Endodermal cell (in vitro differentiated cells): ENCODE measurements at regions not wholly inside any gene's neighbourhood (a gene's known extent, or its start where the extent isn't known, plus 50 kb on each side); places are given as distances from the start of the nearest gene placed in this dataset.

Source experiments
- DNase-seq: peaks from one replicate; pipeline ENCODE4 v3.0.0-alpha.2; 2017
- H3K27ac ChIP-seq: 2 replicates; pipeline ENCODE4 v1.5.1; 2013; ENCODE audit warnings: mild to moderate bottlenecking, low read depth, low read length, moderate library complexity
- H3K27me3 ChIP-seq: 2 replicates; pipeline ENCODE4 v1.6.1; 2013; ENCODE audit warnings: mild to moderate bottlenecking, low read length, moderate library complexity; ENCODE audit not compliant: insufficient read depth, control insufficient read depth, poor library complexity, severe bottlenecking
- H3K36me3 ChIP-seq: 2 replicates; pipeline ENCODE4 v1.7.0; 2013; ENCODE audit warnings: mild to moderate bottlenecking, low read length, moderate library complexity; ENCODE audit not compliant: control insufficient read depth, insufficient read depth
- H3K4me1 ChIP-seq: one replicate; pipeline ENCODE4 v1.7.0; 2013; ENCODE audit warnings: low read length; ENCODE audit not compliant: control insufficient read depth, insufficient read depth
- H3K4me3 ChIP-seq: 2 replicates; pipeline ENCODE4 v1.5.1; 2013; ENCODE audit warnings: mild to moderate bottlenecking, low read length, moderate library complexity
- H3K9ac ChIP-seq: 2 replicates; pipeline ENCODE4 v1.6.1; 2013; ENCODE audit warnings: mild to moderate bottlenecking, low read length, moderate library complexity; ENCODE audit not compliant: poor library complexity, severe bottlenecking; ENCODE audit errors: extremely low read depth
- H3K9me3 ChIP-seq: 2 replicates; pipeline ENCODE4 v1.6.1; 2013; ENCODE audit warnings: mild to moderate bottlenecking, low read length, moderate library complexity; ENCODE audit not compliant: control insufficient read depth
- H3K27ac Mint-ChIP-seq: 2 replicates; pipeline ENCODE4 v1.8.0; 2020; ENCODE audit warnings: mixed read lengths
- H3K27me3 Mint-ChIP-seq: 2 replicates; pipeline ENCODE4 v1.8.0; 2021; ENCODE audit warnings: mild to moderate bottlenecking, mixed read lengths; ENCODE audit not compliant: insufficient read depth
- H3K36me3 Mint-ChIP-seq: 2 replicates; pipeline ENCODE4 v1.8.0; 2020; ENCODE audit warnings: low read depth, mixed read lengths
- H3K4me1 Mint-ChIP-seq: 2 replicates; pipeline ENCODE4 v1.8.0; 2020; ENCODE audit warnings: mixed read lengths
- H3K4me3 Mint-ChIP-seq: 2 replicates; pipeline ENCODE4 v1.8.0; 2020; ENCODE audit warnings: mild to moderate bottlenecking, moderate library complexity, mixed read lengths
- H3K9me3 Mint-ChIP-seq: 2 replicates; pipeline ENCODE4 v1.8.0; 2020; ENCODE audit warnings: mild to moderate bottlenecking, mixed read lengths
- CTCF ChIP-seq: fragments of 200-600 bp; sonication (generic); conservative IDR thresholded peaks from 2 replicates; pipeline ENCODE4 v1.5.0; 2021; ENCODE audit warnings: antibody characterized with exemption, mild to moderate bottlenecking
- WGBS, 2 experiments: methylation state at CpG; one replicate each; pipeline versions ENCODE4 v1.1.5 to v1.1.7; 2013; ENCODE audit warnings: missing lambda C conversion rate in 2 of 2, mixed read lengths in 1 of 2; ENCODE audit not compliant: insufficient coverage in 1 of 2, insufficient read length in 1 of 2; 5-methylcytosine and 5-hydroxymethylcytosine counted together

- H3K4me1 Mint-ChIP-seq = peaks cover 6% of the 10 kb centered on the region
- H3K36me3 ChIP-seq = no peaks in the 10 kb centered on the region
- H3K27ac Mint-ChIP-seq = no peak overlapping the region
- H3K4me1 ChIP-seq = no peaks in the 10 kb centered on the region
- H3K9ac ChIP-seq = no peak overlapping the region
- peaks cover 17% of the 10 kb centered on the region for H3K9me3 ChIP-seq
- no peaks in the 10 kb centered on the region for H3K36me3 Mint-ChIP-seq
- H3K4me3 ChIP-seq = no peak overlapping the region
- H3K27me3 Mint-ChIP-seq = no peaks in the 10 kb centered on the region
- no peak overlapping the region for H3K27ac ChIP-seq
- TF ChIP-seq CTCF = no peak
- WGBS, 2 experiments = no CpG with 5 or more reads among the region's 1 CpG
- H3K4me3 Mint-ChIP-seq = no peak overlapping the region
- H3K27me3 ChIP-seq = no peaks in the 10 kb centered on the region
- H3K9me3 Mint-ChIP-seq = peaks cover 2% of the 10 kb centered on the region
- no peak for DNase-seq
Measured at GRCh38 chr3:78256123-78256522, 1216.2 kb downstream of the ROBO2 start.

- H3K27me3 Mint-ChIP-seq = no peaks in the 10 kb centered on the region
- H3K9me3 Mint-ChIP-seq = no peaks in the 10 kb centered on the region
- H3K4me3 Mint-ChIP-seq = no peak overlapping the region
- H3K9ac ChIP-seq = no peak overlapping the region
- DNase-seq = no peak
- no peaks in the 10 kb centered on the region for H3K36me3 ChIP-seq
- no peak overlapping the region for H3K27ac Mint-ChIP-seq
- H3K27ac ChIP-seq = no peak overlapping the region
- no peaks in the 10 kb centered on the region for H3K4me1 ChIP-seq
- no peaks in the 10 kb centered on the region for H3K36me3 Mint-ChIP-seq
- peaks cover 4% of the 10 kb centered on the region for H3K4me1 Mint-ChIP-seq
- H3K9me3 ChIP-seq = peaks cover 3% of the 10 kb centered on the region
- H3K4me3 ChIP-seq = no peak overlapping the region
- no peak for TF ChIP-seq CTCF
- 91 to 94% methylated on average over 3 of the region's 3 CpGs for WGBS, 2 experiments
- H3K27me3 ChIP-seq = no peaks in the 10 kb centered on the region
Measured at GRCh38 chr3:78257951-78258530, 1218.1 kb downstream of the ROBO2 start.

- no peaks in the 10 kb centered on the region for H3K9me3 ChIP-seq
- Mint-ChIP-seq H3K9me3 (no peaks in the 10 kb centered on the region), H3K27ac (no peak overlapping the region), H3K27me3 (no peaks in the 10 kb centered on the region), H3K4me1 (no peaks in the 10 kb centered on the region), H3K36me3 (no peaks in the 10 kb centered on the region), H3K4me3 (no peak overlapping the region)
- no peak overlapping the region for H3K4me3 ChIP-seq
- H3K27ac ChIP-seq = no peak overlapping the region
- no peaks in the 10 kb centered on the region for H3K36me3 ChIP-seq
- TF ChIP-seq CTCF = no peak
- no peaks in the 10 kb centered on the region for H3K4me1 ChIP-seq
- no peaks in the 10 kb centered on the region for H3K27me3 ChIP-seq
- no peak overlapping the region for H3K9ac ChIP-seq
- no peak for DNase-seq
Measured at GRCh38 chr3:78258798-78259197, 1218.9 kb downstream of the ROBO2 start.
